HepG2 (cell line): ENCODE measurements at regions not wholly inside any gene's neighbourhood (a gene's known extent, or its start where the extent isn't known, plus 50 kb on each side); places are given as distances from the start of the nearest gene placed in this dataset.

ENCODE experiments used
- BCLAF1 ChIP-seq: fragments of 450-650 bp; IDR thresholded peaks from 2 replicates; pipeline ENCODE4 v1.6.1; 2017; ENCODE audit warnings: mild to moderate bottlenecking
- CBFB ChIP-seq: sonication (generic); formaldehyde crosslinking; IDR thresholded peaks from 2 replicates; pipeline ENCODE4 v1.4.0; 2020; ENCODE audit warnings: missing genetic modification reagents
- ELF3 ChIP-seq: IDR thresholded peaks from 2 replicates; pipeline ENCODE4 v1.6.1; 2016; ENCODE audit warnings: missing genetic modification reagents, missing compliant biosample characterization
- HNF4G ChIP-seq, 2 experiments: sonication (generic) in 1 of 2; formaldehyde crosslinking in 1 of 2; IDR thresholded peaks; 2 replicates each; pipeline versions ENCODE4 v1.4.0 to v1.6.1; 2011 to 2020; ENCODE audit warnings: borderline replicate concordance in 2 of 2, low read depth in 2 of 2, mild to moderate bottlenecking in 2 of 2, low read length in 1 of 2, missing genetic modification reagents in 1 of 2, moderate library complexity in 1 of 2
- KLF6 ChIP-seq: IDR thresholded peaks from 2 replicates; pipeline ENCODE4 v1.8.0; 2016; ENCODE audit warnings: missing biosample characterization, missing genetic modification reagents
- MIER3 ChIP-seq: IDR thresholded peaks from 2 replicates; pipeline ENCODE4 v1.6.1; 2016; ENCODE audit warnings: missing compliant biosample characterization, borderline replicate concordance
- MYPOP ChIP-seq: sonication (generic); formaldehyde crosslinking; IDR thresholded peaks from 2 replicates; pipeline ENCODE4 v1.8.1; 2023; ENCODE audit warnings: mild to moderate bottlenecking, moderate library complexity, missing genetic modification reagents
- NFIB ChIP-seq: sonication (generic); formaldehyde crosslinking; IDR thresholded peaks from 2 replicates; pipeline ENCODE4 v1.9.0; 2021; ENCODE audit warnings: missing genetic modification reagents, mild to moderate bottlenecking, borderline replicate concordance
- NRL ChIP-seq: sonication (generic); formaldehyde crosslinking; IDR thresholded peaks from 2 replicates; pipeline ENCODE4 v1.5.0; 2020; ENCODE audit warnings: missing genetic modification reagents, mild to moderate bottlenecking, moderate library complexity, borderline replicate concordance
- SIX1 ChIP-seq: sonication (generic); formaldehyde crosslinking; IDR thresholded peaks from 2 replicates; pipeline ENCODE4 v1.4.0; 2020; ENCODE audit warnings: missing genetic modification reagents, borderline replicate concordance
- SRSF9 ChIP-seq: fragments of 200-400 bp; formaldehyde crosslinking; IDR thresholded peaks from 2 replicates; pipeline ENCODE4 v1.6.1; 2018; ENCODE audit warnings: borderline replicate concordance, mild to moderate bottlenecking, low read depth, low read length; ENCODE audit not compliant: insufficient read depth, poor library complexity, severe bottlenecking
- THRA ChIP-seq: sonication (generic); formaldehyde crosslinking; IDR thresholded peaks from 2 replicates; pipeline ENCODE4 v1.4.0; 2020; ENCODE audit warnings: missing genetic modification reagents, borderline replicate concordance
- ZMYM4 ChIP-seq: sonication (generic); formaldehyde crosslinking; IDR thresholded peaks from 2 replicates; pipeline ENCODE4 v1.8.1; 2023; ENCODE audit warnings: mild to moderate bottlenecking, missing genetic modification reagents
- ZNF18 ChIP-seq: sonication (generic); formaldehyde crosslinking; IDR thresholded peaks from 2 replicates; pipeline ENCODE4 v1.8.0; 2022; ENCODE audit warnings: mild to moderate bottlenecking, missing genetic modification reagents; ENCODE audit not compliant: insufficient replicate concordance
- ZNF205 ChIP-seq: IDR thresholded peaks from 2 replicates; pipeline ENCODE4 v1.6.1; 2018; ENCODE audit warnings: missing biosample characterization, missing genetic modification reagents
- ZNF230 ChIP-seq: sonication (generic); formaldehyde crosslinking; IDR thresholded peaks from 2 replicates; pipeline ENCODE4 v1.4.0; 2020; ENCODE audit warnings: mild to moderate bottlenecking, missing genetic modification reagents
- ZNF44 ChIP-seq: sonication (generic); formaldehyde crosslinking; IDR thresholded peaks from 2 replicates; pipeline ENCODE4 v1.5.1; 2020; ENCODE audit warnings: mild to moderate bottlenecking, missing genetic modification reagents
- ZNF510 ChIP-seq: sonication (generic); formaldehyde crosslinking; IDR thresholded peaks from 2 replicates; pipeline ENCODE4 v1.4.0; 2020; ENCODE audit warnings: low read depth, mild to moderate bottlenecking, missing genetic modification reagents
- ZNF768 ChIP-seq: sonication (generic); formaldehyde crosslinking; IDR thresholded peaks from 2 replicates; pipeline ENCODE4 v1.4.0; 2020; ENCODE audit warnings: missing genetic modification reagents
- TF ChIP-seq, protein P1 (sequence below): sonication (generic); formaldehyde crosslinking; IDR thresholded peaks from 2 replicates; pipeline ENCODE4 v1.5.1; 2020; ENCODE audit warnings: missing genetic modification reagents, mild to moderate bottlenecking, borderline replicate concordance
- TF ChIP-seq, protein P2 (sequence below): sonication (generic); formaldehyde crosslinking; IDR thresholded peaks from 2 replicates; pipeline ENCODE4 v1.4.0; 2020; ENCODE audit warnings: mild to moderate bottlenecking, missing genetic modification reagents

DNA sequence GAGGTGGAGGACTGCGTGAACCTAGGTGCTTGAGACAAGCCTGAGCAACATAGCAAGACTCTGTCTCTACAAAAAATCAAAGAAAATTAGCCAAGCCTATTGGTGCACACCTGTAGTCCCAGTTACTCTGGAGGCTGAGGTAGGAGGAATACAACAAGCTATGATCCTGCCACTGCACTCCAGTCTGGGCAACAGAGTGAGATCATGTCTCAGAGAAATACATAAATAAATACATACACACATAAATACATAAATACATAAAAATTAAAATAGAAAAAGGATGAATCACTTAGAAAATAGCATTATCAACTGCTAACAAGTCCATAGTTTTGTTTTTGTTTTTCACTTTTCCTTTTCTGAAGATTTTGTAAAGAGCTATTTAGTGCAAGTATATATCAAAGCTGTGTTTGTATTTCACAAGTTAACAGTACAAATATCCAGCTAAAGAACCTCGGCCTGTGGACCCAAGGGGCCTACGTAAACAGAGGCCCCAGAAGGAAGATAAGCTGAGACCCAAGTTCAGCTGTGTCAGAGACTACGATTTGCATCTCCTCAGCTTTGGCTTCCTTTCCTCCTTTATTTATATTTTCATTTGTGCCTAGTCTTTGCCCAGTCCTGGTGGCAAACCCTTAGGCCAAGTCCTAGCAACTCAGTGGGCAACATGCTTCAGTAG lies 67.1 kb upstream of the ROBO2 start (continued):
- TF ChIP-seq BCLAF1 (no peak), ZNF768 (CRISPR knock-in tag) (no peak), ZNF18 (CRISPR knock-in tag) (no peak), SRSF9 (no peak), ZNF205 (CRISPR knock-in tag) (peak; percentile 38; the same call in 1 of the 2 replicates), MIER3 (CRISPR knock-in tag) (no peak), NRL (CRISPR knock-in tag) (no peak), CBFB (CRISPR knock-in tag) (0 out of 2 replicates have a peak, but pooled peaks have one; percentile 28), KLF6 (CRISPR knock-in tag) (no peak), ZMYM4 (CRISPR knock-in tag) (peak; percentile 82), ZNF230 (CRISPR knock-in tag) (no peak), HNF4G (IDR thresholded peaks at IDR 0.05; ENCODE audit: borderline replicate concordance, low read depth, low read length) (peak; percentile 97), HNF4G (CRISPR knock-in tag; IDR thresholded peaks at IDR 0.05; ENCODE audit: borderline replicate concordance, low read depth) (peak; percentile 60; the same call in 1 of the 2 replicates), SIX1 (CRISPR knock-in tag) (0 out of 2 replicates have a peak, but pooled peaks have one; percentile 18), ZNF510 (CRISPR knock-in tag) (no peak), ELF3 (CRISPR knock-in tag) (0 out of 2 replicates have a peak, but pooled peaks have one; percentile 21), NFIB (no peak), THRA (no peak), MYPOP (CRISPR knock-in tag) (no peak), ZNF44 (CRISPR knock-in tag) (no peak)
- TF ChIP-seq, protein P1, sequence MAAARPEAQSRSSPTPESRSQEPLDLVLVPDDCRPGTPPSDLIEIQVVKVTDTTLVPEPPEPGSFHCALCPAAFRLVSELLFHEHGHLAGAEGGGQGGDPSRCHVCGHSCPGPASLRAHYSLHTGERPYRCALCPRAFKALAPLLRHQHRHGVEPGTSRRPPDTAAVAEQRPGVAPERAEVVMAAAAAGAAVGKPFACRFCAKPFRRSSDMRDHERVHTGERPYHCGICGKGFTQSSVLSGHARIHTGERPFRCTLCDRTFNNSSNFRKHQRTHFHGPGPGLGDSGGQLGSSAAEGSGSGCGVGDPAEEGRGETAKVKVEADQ (CRISPR knock-in tag) = no peak
- TF ChIP-seq, protein P2, sequence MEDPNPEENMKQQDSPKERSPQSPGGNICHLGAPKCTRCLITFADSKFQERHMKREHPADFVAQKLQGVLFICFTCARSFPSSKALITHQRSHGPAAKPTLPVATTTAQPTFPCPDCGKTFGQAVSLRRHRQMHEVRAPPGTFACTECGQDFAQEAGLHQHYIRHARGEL (CRISPR knock-in tag) = no peak
